SK-N-SH (cell line): ENCODE measurements at regions not wholly inside any gene's neighbourhood (a gene's known extent, or its start where the extent isn't known, plus 50 kb on each side); places are given as distances from the start of the nearest gene placed in this dataset.
A peak's percentile ranks its signal among the peaks of the same experiment; 100 is the strongest.

Experiments used
- CTCF ChIA-PET: fragments of 300-600, 350-600 bp; formaldehyde crosslinking; extraction: SDS; loops from one replicate; lab custom pipeline; 2021; lab: Yijun Ruan, JAX
- POLR2A ChIA-PET: fragments of 350-600 bp; sonication (Branson Sonifier 250); formaldehyde crosslinking; extraction: SDS; loops from one replicate; lab custom pipeline; 2020; ENCODE audit warnings: antibody characterized with exemption, inconsistent platforms; lab: Yijun Ruan, JAX
- DNase-seq: peaks from one replicate; pipeline ENCODE4 v3.0.0; 2012
- H2AFZ ChIP-seq: fragments of 200-600 bp; sonication (generic); 2 replicates; pipeline ENCODE4 v1.8.1; 2016; ENCODE audit warnings: antibody characterized with exemption, mild to moderate bottlenecking, low read depth
- H3F3A ChIP-seq: fragments of 200-600 bp; sonication (generic); replicated peaks from 2 replicates; pipeline ENCODE3; 2016; ENCODE audit warnings: antibody characterized with exemption, mild to moderate bottlenecking; ENCODE audit not compliant: insufficient read depth
- H3K27ac ChIP-seq, 2 experiments: fragments of 200-500 bp in 1 of 2; fragments of 200-600 bp in 1 of 2; sonication (Bioruptor generic) in 1 of 2; sonication (generic), shearing (Covaris generic) in 1 of 2; 2 replicates each; pipeline versions ENCODE4 v1.5.1 to v1.6.1; 2014 to 2016; ENCODE audit warnings: low read depth in 2 of 2, inconsistent platforms in 1 of 2, low read length in 1 of 2, mild to moderate bottlenecking in 1 of 2, mixed read lengths in 1 of 2
- H3K27me3 ChIP-seq: fragments of 200-600 bp; sonication (generic), shearing (Covaris generic); 2 replicates; pipeline ENCODE4 v1.6.1; 2016; ENCODE audit warnings: mixed run types; ENCODE audit not compliant: insufficient read depth
- H3K36me3 ChIP-seq, 2 experiments: fragments of 200-500 bp in 1 of 2; fragments of 200-600 bp in 1 of 2; sonication (Bioruptor generic) in 1 of 2; sonication (generic) in 1 of 2; replicated peaks in 1 of 2; 2 replicates each; pipeline versions ENCODE3 to v1.5.1; 2014 to 2016; ENCODE audit warnings: low read length in 1 of 2, mild to moderate bottlenecking in 1 of 2; ENCODE audit not compliant: insufficient read depth in 2 of 2, control insufficient read depth in 1 of 2
- H3K4me1 ChIP-seq, 2 experiments: fragments of 200-500 bp in 1 of 2; fragments of 200-600 bp in 1 of 2; sonication (Bioruptor generic) in 1 of 2; sonication (generic), shearing (Covaris generic) in 1 of 2; 2 replicates each; pipeline versions ENCODE4 v1.5.1 to v1.6.1; 2014 to 2016; ENCODE audit warnings: low read depth in 1 of 2, low read length in 1 of 2, mixed run types in 1 of 2; ENCODE audit not compliant: insufficient read depth in 2 of 2, control insufficient read depth in 1 of 2
- H3K4me2 ChIP-seq: fragments of 200-600 bp; sonication (generic), shearing (Covaris generic); 2 replicates; pipeline ENCODE4 v1.6.1; 2017; ENCODE audit warnings: mixed run types
- H3K4me3 ChIP-seq, 2 experiments: fragments of 200-500 bp in 1 of 2; fragments of 200-600 bp in 1 of 2; sonication (Bioruptor generic) in 1 of 2; sonication (generic), shearing (Covaris generic) in 1 of 2; 2 replicates each; pipeline versions ENCODE4 v1.5.1 to v1.8.1; 2014 to 2016; ENCODE audit warnings: low read depth in 2 of 2, inconsistent platforms in 1 of 2, low read length in 1 of 2, mild to moderate bottlenecking in 1 of 2, mixed read lengths in 1 of 2, moderate library complexity in 1 of 2
- H3K79me2 ChIP-seq: fragments of 200-600 bp; sonication (generic); 2 replicates; pipeline ENCODE4 v1.8.1; 2017; ENCODE audit warnings: mild to moderate bottlenecking; ENCODE audit not compliant: insufficient read depth
- H3K9ac ChIP-seq: fragments of 200-600 bp; sonication (generic); 2 replicates; pipeline ENCODE4 v1.6.1; 2017; ENCODE audit warnings: mixed run types
- H3K9me2 ChIP-seq: fragments of 200-600 bp; sonication (generic); 2 replicates; pipeline ENCODE4 v1.6.1; 2017; ENCODE audit warnings: mixed run types
- H3K9me3 ChIP-seq: fragments of 200-600 bp; sonication (generic); 2 replicates; pipeline ENCODE4 v1.6.1; 2017; ENCODE audit warnings: mixed run types, mild to moderate bottlenecking, moderate library complexity
- H4K20me1 ChIP-seq: fragments of 200-600 bp; sonication (generic); 2 replicates; pipeline ENCODE4 v1.6.1; 2017; ENCODE audit warnings: mild to moderate bottlenecking, mixed run types; ENCODE audit not compliant: insufficient read depth
- EP300 ChIP-seq, 2 experiments: IDR thresholded peaks; 2 replicates each; pipeline versions ENCODE4 v1.4.0 to v1.6.1; 2012; ENCODE audit warnings: borderline replicate concordance in 1 of 2, low read depth in 1 of 2, low read length in 1 of 2
- EZH2phosphoT487 ChIP-seq: fragments of 200-600 bp; sonication (generic); IDR thresholded peaks from 2 replicates; pipeline ENCODE4 v1.6.1; 2017; ENCODE audit warnings: low read depth, mixed run types, mild to moderate bottlenecking, antibody characterized with exemption, moderate library complexity, borderline replicate concordance
- FOSL2 ChIP-seq: IDR thresholded peaks from 2 replicates; pipeline ENCODE4 v1.4.0; 2012; ENCODE audit warnings: low read depth, mild to moderate bottlenecking, moderate library complexity, borderline replicate concordance
- GATA2 ChIP-seq: sonication (generic); formaldehyde crosslinking; IDR thresholded peaks from 2 replicates; pipeline ENCODE4 v1.5.0; 2020; ENCODE audit warnings: mild to moderate bottlenecking, missing genetic modification reagents
- JUND ChIP-seq: IDR thresholded peaks from 2 replicates; pipeline ENCODE4 v1.4.0; 2012
- MAX ChIP-seq: IDR thresholded peaks from 2 replicates; pipeline ENCODE4 v1.4.0; 2012; ENCODE audit warnings: low read depth
- MEF2A ChIP-seq: IDR thresholded peaks from 2 replicates; pipeline ENCODE4 v1.4.0; 2012; ENCODE audit warnings: low read depth, borderline replicate concordance
- MXI1 ChIP-seq: IDR thresholded peaks from 2 replicates; pipeline ENCODE4 v1.6.1; 2012; ENCODE audit warnings: mild to moderate bottlenecking, low read depth, low read length, improper control_type of control experiment
- NFIC ChIP-seq: IDR thresholded peaks from 2 replicates; pipeline ENCODE4 v1.4.0; 2012; ENCODE audit warnings: borderline replicate concordance
- REST ChIP-seq: IDR thresholded peaks from 2 replicates; pipeline ENCODE4 v1.6.1; 2012; ENCODE audit warnings: mild to moderate bottlenecking, low read depth, low read length, moderate library complexity
- RFX5 ChIP-seq: IDR thresholded peaks from 2 replicates; pipeline ENCODE4 v1.6.1; 2012; ENCODE audit warnings: mild to moderate bottlenecking, improper control_type of control experiment, low read length
- RXRA ChIP-seq: IDR thresholded peaks from 2 replicates; pipeline ENCODE4 v1.4.0; 2012; ENCODE audit warnings: low read depth, mild to moderate bottlenecking, borderline replicate concordance
- TCF12 ChIP-seq: IDR thresholded peaks from 2 replicates; pipeline ENCODE4 v1.4.0; 2012
- ZBTB33 ChIP-seq: IDR thresholded peaks from 2 replicates; pipeline ENCODE4 v1.4.0; 2012; ENCODE audit warnings: low read depth, borderline replicate concordance
- WGBS: methylation state at CpG from one replicate; pipeline ENCODE4 v1.1.6; 2017; ENCODE audit warnings: low lambda C conversion rate; 5-methylcytosine and 5-hydroxymethylcytosine counted together

- H3K27me3 ChIP-seq, result no peaks in the 10 kb centered on the region
- TF ChIP-seq GATA2 (CRISPR knock-in tag) (no peak), EZH2phosphoT487 (no peak), RXRA (no peak), ZBTB33 (no peak), MXI1 (no peak), JUND (no peak)
- TF ChIP-seq, all 33 proteins: peak for 0
- ChIA-PET CTCF (interaction anchor here (1.2 kb wide), 1 partner anchor 14 kb away, joined by 4 read pairs; no protein-coding TSS in a partner anchor), POLR2A (no interaction called here)
- H3F3A ChIP-seq, result no peaks in the 10 kb centered on the region
- no peak overlapping the region for H3K4me2 ChIP-seq
- no peak overlapping the region for H3K9ac ChIP-seq
- H3K27ac ChIP-seq, result no peak overlapping the region
- H3K36me3 ChIP-seq, result no peaks in the 10 kb centered on the region
- no peaks in the 10 kb centered on the region for H3K79me2 ChIP-seq
- no peak overlapping the region for H2AFZ ChIP-seq
- peaks cover 7% of the 10 kb centered on the region; the same call in 1 of the 2 replicates for H3K9me3 ChIP-seq
- no peaks in the 10 kb centered on the region for H3K4me1 ChIP-seq
- no peaks in the 10 kb centered on the region for H4K20me1 ChIP-seq
- no peak overlapping the region for H3K4me3 ChIP-seq
- WGBS, result 80% methylated on average over 2 of the region's 2 CpGs
- H3K9me2 ChIP-seq, result no peaks in the 10 kb centered on the region
- DNase-seq, result no peak
Measured at GRCh38 chr9:78525986-78526560, 229.1 kb downstream of the PSAT1 start.

GRCh38 chr9:78533500-78533899 is 236.6 kb downstream of the PSAT1 start:
- Histone ChIP-seq H3K9me3 (no peaks in the 10 kb centered on the region), H3K9ac (no peak overlapping the region; the same call in 1 of the 2 replicates)
- POLR2A ChIA-PET, result no interaction called here
- TF ChIP-seq JUND, result peak; percentile 15
- TF ChIP-seq RFX5, result no peak
- peak; percentile 72; the same call in 1 of the 2 replicates for TF ChIP-seq MEF2A
- peak in 1 of 2 experiments; percentile 29; a peak in 1 of 4 replicates for TF ChIP-seq EP300 (IDR thresholded peaks at IDR 0.05; ENCODE audit: borderline replicate concordance in 1 of 2, low read depth in 1 of 2, low read length in 1 of 2)
- TF ChIP-seq REST, result no peak
- TF ChIP-seq MAX, result no peak
- peak; percentile 43; the same call in 1 of the 2 replicates for TF ChIP-seq TCF12
- peak; percentile 29; the same call in 1 of the 2 replicates for TF ChIP-seq NFIC
- TF ChIP-seq FOSL2, result peak; percentile 40; the same call in 1 of the 2 replicates
- TF ChIP-seq, all 33 proteins: peak for 6
- Histone ChIP-seq H3K79me2 (no peaks in the 10 kb centered on the region), H3K27me3 (no peaks in the 10 kb centered on the region), H2AFZ (peak overlapping the region; percentile 4; the same call in 1 of the 2 replicates), H3K9me2 (no peaks in the 10 kb centered on the region), H3K4me2 (0 out of 2 replicates have a peak overlapping the region, but pooled peaks have one; percentile 10), H3F3A (peaks cover 16% of the 10 kb centered on the region), H3K27ac (peak overlapping the region in 1 of 2 experiments; percentile 57; a peak in 2 of 4 replicates), H3K4me3 (no peak overlapping the region), H4K20me1 (no peaks in the 10 kb centered on the region), H3K36me3 (no peaks in the 10 kb centered on the region), H3K4me1 (peaks cover 0 to 11% of the 10 kb centered on the region in 2 experiments; a peak in 1 of 4 replicates)
- no peak for DNase-seq
- CTCF ChIA-PET, result no interaction called here
- WGBS, result 11% methylated on average over 2 of the region's 2 CpGs
